ENCODE measurements at regions not wholly inside any gene's neighbourhood (a gene's known extent, or its start where the extent isn't known, plus 50 kb on each side); places are given as distances from the start of the nearest gene placed in this dataset.
"Not testable (repeated sequence)": the region's sequence is repeated elsewhere in the genome, so short reads cannot be mapped to it uniquely, and the experiment has no call there.

- DNase-seq, result no peak
These were observed 292.0 kb upstream of the MBL2 start for GRCh38 chr10:53064614-53065013.

GRCh38 chr10:53063805-53064204 lies 291.2 kb upstream of the MBL2 start:
- no peak for DNase-seq

- DNase-seq, result no peak
These were observed 280.1 kb upstream of the MBL2 start for GRCh38 chr10:53052521-53053164.

- DNase-seq, result no peak
These were observed 272.7 kb upstream of the MBL2 start for GRCh38 chr10:53045315-53045714.

- DNase-seq, result not testable (repeated sequence)
These were observed 263.2 kb upstream of the MBL2 start for GRCh38 chr10:53035823-53036222.

- DNase-seq, result no peak
These were observed 260.8 kb upstream of the MBL2 start for GRCh38 chr10:53033396-53033795.

GRCh38 chr10:53029872-53030849 lies 257.6 kb upstream of the MBL2 start:
- DNase-seq, result peak; percentile 13

- no peak for DNase-seq
These were observed 256.9 kb upstream of the MBL2 start for GRCh38 chr10:53029449-53029848.

- not testable (repeated sequence) for DNase-seq
These were observed 253.2 kb upstream of the MBL2 start for GRCh38 chr10:53025765-53026164.

GRCh38 chr10:53025172-53025711 lies 252.7 kb upstream of the MBL2 start:
- no peak for DNase-seq

GRCh38 chr10:53023411-53023810 lies 250.8 kb upstream of the MBL2 start:
- DNase-seq, result no peak

GRCh38 chr10:53022611-53023088 lies 250.1 kb upstream of the MBL2 start:
- no peak for DNase-seq

- DNase-seq, result no peak
These were observed 240.7 kb upstream of the MBL2 start for GRCh38 chr10:53013201-53013810.

- no peak for DNase-seq
These were observed 237.7 kb upstream of the MBL2 start for GRCh38 chr10:53009961-53010907.

- no peak for DNase-seq
These were observed 234.9 kb upstream of the MBL2 start for GRCh38 chr10:53007527-53007842.

GRCh38 chr10:53006663-53007526 lies 234.3 kb upstream of the MBL2 start:
- DNase-seq, result no peak

GRCh38 chr10:53005612-53006345 lies 233.2 kb upstream of the MBL2 start:
- DNase-seq, result no peak

GRCh38 chr10:53003094-53003493 lies 230.5 kb upstream of the MBL2 start:
- no peak for DNase-seq

- DNase-seq, result no peak
These were observed 227.1 kb upstream of the MBL2 start for GRCh38 chr10:52999681-53000080.

GRCh38 chr10:52999258-52999657 lies 226.7 kb upstream of the MBL2 start:
- DNase-seq, result no peak

- DNase-seq, result no peak
These were observed 224.4 kb upstream of the MBL2 start for GRCh38 chr10:52997007-52997406.
